HUES48 (cell line): ENCODE measurements at regions not wholly inside any gene's neighbourhood (a gene's known extent, or its start where the extent isn't known, plus 50 kb on each side); places are given as distances from the start of the nearest gene placed in this dataset.
A peak's percentile ranks its signal among the peaks of the same experiment; 100 is the strongest.

Experiments used
- H3K27ac ChIP-seq: one replicate; pipeline ENCODE4 v1.7.0; 2013; ENCODE audit warnings: low read depth, low read length, inconsistent platforms
- H3K27me3 ChIP-seq: 2 replicates; pipeline ENCODE4 v1.6.1; 2013; ENCODE audit warnings: mild to moderate bottlenecking, low read length; ENCODE audit not compliant: control insufficient read depth, insufficient read depth
- H3K36me3 ChIP-seq: 2 replicates; pipeline ENCODE4 v1.6.1; 2013; ENCODE audit warnings: low read length; ENCODE audit not compliant: control insufficient read depth, insufficient read depth
- H3K4me1 ChIP-seq: 2 replicates; pipeline ENCODE4 v1.6.1; 2013; ENCODE audit warnings: mild to moderate bottlenecking, low read length; ENCODE audit not compliant: control insufficient read depth, insufficient read depth
- H3K4me3 ChIP-seq: 2 replicates; pipeline ENCODE4 v1.5.1; 2013; ENCODE audit warnings: mild to moderate bottlenecking, low read depth, low read length
- H3K9ac ChIP-seq: 2 replicates; pipeline ENCODE4 v1.6.1; 2013; ENCODE audit warnings: mild to moderate bottlenecking, low read depth, low read length, moderate library complexity
- H3K9me3 ChIP-seq: 2 replicates; pipeline ENCODE4 v1.6.1; 2013; ENCODE audit warnings: low read length; ENCODE audit not compliant: control insufficient read depth, insufficient read depth

GRCh38 chr4:123306769-123307168 is 89.8 kb upstream of the SPRY1 start:
- no peak overlapping the region for H3K27ac ChIP-seq
- H3K4me1 ChIP-seq: peaks cover 35% of the 10 kb centered on the region
- H3K9me3 ChIP-seq: no peaks in the 10 kb centered on the region
- H3K4me3 ChIP-seq: no peak overlapping the region
- H3K36me3 ChIP-seq: no peaks in the 10 kb centered on the region; the same call in 1 of the 2 replicates
- no peaks in the 10 kb centered on the region for H3K27me3 ChIP-seq
- no peak overlapping the region for H3K9ac ChIP-seq

GRCh38 chr4:123308667-123309066 is 87.9 kb upstream of the SPRY1 start:
- Histone ChIP-seq H3K27ac (no peak overlapping the region), H3K27me3 (no peaks in the 10 kb centered on the region), H3K4me1 (peaks cover 37% of the 10 kb centered on the region), H3K36me3 (no peaks in the 10 kb centered on the region; the same call in 1 of the 2 replicates), H3K9me3 (no peaks in the 10 kb centered on the region), H3K4me3 (no peak overlapping the region), H3K9ac (no peak overlapping the region)

DNA sequence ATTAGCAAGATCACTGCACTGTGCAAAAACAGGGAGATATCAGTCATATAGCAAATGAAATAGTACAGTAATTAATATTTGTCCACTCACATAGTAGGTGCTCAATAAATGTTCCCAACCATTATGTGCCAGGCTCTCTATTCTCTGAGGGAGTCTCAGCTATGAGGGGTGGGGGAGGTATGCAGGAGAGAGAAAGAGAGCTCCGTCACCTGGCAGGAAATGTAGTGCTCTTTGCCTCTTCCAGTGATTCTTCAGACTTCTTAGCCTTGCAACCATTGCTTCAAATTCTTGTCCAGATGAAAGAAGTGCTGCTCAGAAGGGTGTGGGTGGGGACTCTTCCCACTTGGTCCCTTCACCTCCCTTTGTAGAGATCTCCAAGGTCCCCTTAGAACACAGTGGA is 84.5 kb upstream of the SPRY1 start:
- Histone ChIP-seq H3K36me3 (peaks cover 3% of the 10 kb centered on the region; the same call in 1 of the 2 replicates), H3K27me3 (no peaks in the 10 kb centered on the region), H3K27ac (no peak overlapping the region), H3K4me3 (no peak overlapping the region), H3K4me1 (peaks cover 12% of the 10 kb centered on the region), H3K9me3 (no peaks in the 10 kb centered on the region), H3K9ac (no peak overlapping the region)

DNA sequence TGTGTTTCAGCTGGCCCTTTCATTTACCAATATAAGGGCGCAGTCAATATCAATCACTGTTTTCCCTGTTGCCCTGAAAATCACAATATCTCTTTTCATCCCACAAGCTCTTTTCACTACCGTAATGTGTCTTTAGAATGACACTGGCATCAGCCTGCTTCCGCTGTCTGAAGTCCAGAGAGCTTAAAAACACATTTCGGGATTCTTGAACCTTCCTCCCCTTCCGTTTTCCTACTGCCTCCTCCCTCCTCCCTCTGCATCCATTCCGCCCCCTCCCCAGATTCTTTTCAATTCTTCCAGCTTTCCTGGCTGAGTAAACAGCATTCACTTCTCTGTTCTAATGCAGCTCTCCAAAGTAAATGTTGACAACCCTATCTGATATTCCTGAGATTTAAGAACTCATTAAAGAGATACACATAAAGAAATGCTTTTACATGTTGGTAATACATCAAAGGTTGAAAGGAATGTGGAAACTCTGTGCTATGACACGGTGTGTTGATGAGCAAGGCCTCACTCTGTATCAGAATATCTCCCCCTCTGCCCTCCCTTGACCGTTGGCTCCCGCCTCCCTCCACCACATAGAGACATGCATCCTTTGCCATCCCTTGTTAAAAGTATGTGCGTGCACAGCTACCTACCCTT is 83.5 kb upstream of the SPRY1 start:
- Histone ChIP-seq H3K4me3 (no peak overlapping the region), H3K36me3 (peaks cover 3% of the 10 kb centered on the region; the same call in 1 of the 2 replicates), H3K27me3 (no peaks in the 10 kb centered on the region), H3K4me1 (peaks cover 12% of the 10 kb centered on the region), H3K27ac (peak overlapping the region; percentile 18), H3K9me3 (no peaks in the 10 kb centered on the region), H3K9ac (no peak overlapping the region)

GRCh38 chr4:123315617-123316016 is 81.0 kb upstream of the SPRY1 start:
- H3K9ac ChIP-seq: no peak overlapping the region
- H3K4me3 ChIP-seq: no peak overlapping the region
- peaks cover 12% of the 10 kb centered on the region for H3K4me1 ChIP-seq
- H3K9me3 ChIP-seq: no peaks in the 10 kb centered on the region
- 0 out of 2 replicates have a peak, but pooled peaks cover 3% of the 10 kb centered on the region for H3K36me3 ChIP-seq
- no peak overlapping the region for H3K27ac ChIP-seq
- H3K27me3 ChIP-seq: no peaks in the 10 kb centered on the region

DNA sequence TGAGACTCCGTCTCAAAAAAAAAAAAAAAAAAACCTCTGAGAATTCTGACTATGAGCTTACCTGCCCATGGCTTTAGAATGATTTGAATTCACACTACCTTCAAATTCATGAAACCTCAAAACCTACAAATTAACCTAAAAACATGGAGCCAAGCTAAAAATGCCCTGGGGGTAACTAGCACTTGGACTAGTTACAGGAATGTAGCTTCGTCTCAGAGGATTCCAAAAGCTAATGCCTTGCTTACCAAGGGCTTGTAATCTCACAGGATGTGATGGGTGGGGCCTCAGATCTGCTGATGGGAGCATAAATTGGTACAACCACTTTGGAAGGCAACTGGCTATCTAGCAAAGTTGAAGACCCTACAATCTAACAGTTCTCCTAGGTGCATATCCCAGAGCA is 79.4 kb upstream of the SPRY1 start:
- H3K9me3 ChIP-seq: peaks cover 6% of the 10 kb centered on the region
- no peak overlapping the region for H3K27ac ChIP-seq
- H3K36me3 ChIP-seq: 0 out of 2 replicates have a peak, but pooled peaks cover 3% of the 10 kb centered on the region
- no peaks in the 10 kb centered on the region for H3K27me3 ChIP-seq
- peaks cover 12% of the 10 kb centered on the region for H3K4me1 ChIP-seq
- H3K9ac ChIP-seq: no peak overlapping the region
- H3K4me3 ChIP-seq: no peak overlapping the region

DNA sequence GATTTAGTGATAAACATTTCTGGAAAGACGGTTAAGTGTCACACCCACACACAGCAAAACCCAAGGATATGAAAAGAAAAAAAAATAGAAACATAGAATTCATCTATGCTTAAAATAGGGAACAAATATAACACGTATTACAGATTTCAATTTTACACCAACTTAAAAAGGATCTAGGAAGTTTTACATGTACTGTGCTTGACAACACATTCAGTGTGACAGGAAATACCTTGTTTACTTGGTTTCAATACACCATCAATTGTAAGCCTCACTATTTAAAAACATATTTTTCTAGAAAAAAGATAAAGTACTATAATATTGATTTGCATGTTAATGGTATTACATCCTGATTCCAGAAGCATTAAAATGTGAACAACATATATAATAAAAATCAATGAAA is 77.0 kb upstream of the SPRY1 start:
- H3K9me3 ChIP-seq: peaks cover 8% of the 10 kb centered on the region
- no peaks in the 10 kb centered on the region for H3K4me1 ChIP-seq
- H3K9ac ChIP-seq: no peak overlapping the region
- H3K4me3 ChIP-seq: no peak overlapping the region
- no peak overlapping the region for H3K27ac ChIP-seq
- H3K27me3 ChIP-seq: no peaks in the 10 kb centered on the region
- H3K36me3 ChIP-seq: 0 out of 2 replicates have a peak, but pooled peaks cover 3% of the 10 kb centered on the region

GRCh38 chr4:123323998-123324397 is 72.6 kb upstream of the SPRY1 start:
- Histone ChIP-seq H3K9me3 (peaks cover 8% of the 10 kb centered on the region), H3K27ac (no peak overlapping the region), H3K9ac (no peak overlapping the region), H3K4me3 (no peak overlapping the region), H3K36me3 (no peaks in the 10 kb centered on the region), H3K27me3 (no peaks in the 10 kb centered on the region), H3K4me1 (peaks cover 13% of the 10 kb centered on the region)

- Histone ChIP-seq H3K4me3 (no peak overlapping the region), H3K9ac (no peak overlapping the region), H3K27ac (no peak overlapping the region), H3K4me1 (peaks cover 13% of the 10 kb centered on the region), H3K27me3 (no peaks in the 10 kb centered on the region), H3K9me3 (peaks cover 8% of the 10 kb centered on the region), H3K36me3 (no peaks in the 10 kb centered on the region)
Measured at GRCh38 chr4:123325241-123325681, 71.3 kb upstream of the SPRY1 start.

- H3K9ac ChIP-seq: no peak overlapping the region
- no peaks in the 10 kb centered on the region for H3K36me3 ChIP-seq
Measured at GRCh38 chr4:123327346-123327745, 69.2 kb upstream of the SPRY1 start.

GRCh38 chr4:123327846-123328429 is 68.7 kb upstream of the SPRY1 start:
- Histone ChIP-seq H3K27me3 (no peaks in the 10 kb centered on the region), H3K9ac (no peak overlapping the region), H3K4me1 (peaks cover 13% of the 10 kb centered on the region), H3K36me3 (no peaks in the 10 kb centered on the region), H3K27ac (no peak overlapping the region), H3K4me3 (no peak overlapping the region), H3K9me3 (no peaks in the 10 kb centered on the region; the same call in 1 of the 2 replicates)

More at GRCh38 chr4:123327346-123327745, 69.2 kb upstream of the SPRY1 start:
- Histone ChIP-seq H3K27me3 (no peaks in the 10 kb centered on the region), H3K4me3 (no peak overlapping the region), H3K27ac (no peak overlapping the region), H3K9me3 (peaks cover under 1% of the 10 kb centered on the region), H3K4me1 (peaks cover 13% of the 10 kb centered on the region)
